Stimulated activated CD8-positive, alpha-beta memory T cell treated with anti-CD3 and anti-CD28 coated beads, Interleukin-12 subunit alpha, Interleukin-12 subunit beta, amount 100 ng/mL, for 1 hour (primary cell): ENCODE measurements at regions not wholly inside any gene's neighbourhood (a gene's known extent, or its start where the extent isn't known, plus 50 kb on each side); places are given as distances from the start of the nearest gene placed in this dataset.

Source experiments
- DNase-seq: peaks from one replicate; pipeline ENCODE4 v3.0.0-alpha.2; 2020; ENCODE audit warnings: low read depth

DNA sequence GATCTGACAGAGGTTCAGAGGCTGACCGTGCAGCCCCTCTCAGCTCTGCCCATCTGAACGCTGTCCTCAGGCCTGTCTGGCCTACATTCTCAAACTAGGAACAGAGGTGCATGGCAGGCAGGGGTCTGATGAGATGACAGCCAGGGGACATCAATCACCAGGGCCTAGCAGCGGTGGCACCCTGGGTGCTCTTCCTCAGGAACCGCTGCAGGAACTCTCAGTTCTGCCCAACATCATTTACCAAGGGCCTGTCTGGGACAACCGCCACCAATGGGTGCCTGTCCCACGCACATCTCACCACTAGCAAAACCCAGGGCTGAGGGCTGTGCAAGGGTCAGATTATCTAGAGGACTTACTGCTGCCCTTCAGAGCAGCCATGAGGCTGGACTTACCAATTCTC is 245.7 kb downstream of the TOMM20 start:
- DNase-seq: no peak

DNA sequence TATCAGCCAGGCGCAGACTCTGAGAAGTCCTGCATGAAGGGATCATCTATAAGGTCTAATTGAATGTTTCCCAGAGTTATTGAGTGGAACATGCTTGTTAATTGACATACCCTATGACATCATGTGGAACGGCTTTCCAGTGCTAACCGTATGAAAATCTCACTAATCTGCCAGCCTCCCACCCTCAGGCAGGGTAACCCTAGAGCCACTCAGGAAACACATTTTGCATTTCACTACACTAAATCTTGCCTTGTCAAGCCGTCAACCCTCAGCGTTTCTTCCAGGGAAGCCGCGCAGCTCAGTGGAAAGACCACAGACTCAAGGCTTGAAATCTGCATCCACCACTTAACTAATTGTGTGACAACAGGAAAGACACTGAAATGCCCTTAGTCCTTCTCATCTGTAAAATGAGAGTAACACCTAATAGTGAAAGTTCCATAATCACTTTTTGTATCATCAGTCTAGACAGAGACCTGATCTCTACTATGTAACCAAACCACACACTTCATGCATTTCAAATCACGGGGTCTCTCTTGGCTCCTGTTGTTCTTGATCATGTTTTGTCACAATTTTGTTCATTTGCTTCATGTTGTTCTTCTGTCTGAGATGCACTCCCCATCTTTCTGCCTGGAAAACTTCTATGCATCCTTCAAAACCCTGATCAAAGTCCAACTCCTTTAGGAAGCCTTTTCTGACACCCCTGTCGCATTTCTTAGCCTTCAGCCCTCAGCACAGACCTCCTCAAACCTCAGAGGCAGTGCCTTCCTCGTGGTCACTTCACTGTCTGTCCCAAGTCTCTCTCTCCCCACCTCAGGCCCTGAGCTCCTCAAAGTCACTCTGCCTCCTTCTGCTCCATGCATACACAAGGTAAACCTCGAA is 246.5 kb downstream of the TOMM20 start:
- no peak for DNase-seq

DNA sequence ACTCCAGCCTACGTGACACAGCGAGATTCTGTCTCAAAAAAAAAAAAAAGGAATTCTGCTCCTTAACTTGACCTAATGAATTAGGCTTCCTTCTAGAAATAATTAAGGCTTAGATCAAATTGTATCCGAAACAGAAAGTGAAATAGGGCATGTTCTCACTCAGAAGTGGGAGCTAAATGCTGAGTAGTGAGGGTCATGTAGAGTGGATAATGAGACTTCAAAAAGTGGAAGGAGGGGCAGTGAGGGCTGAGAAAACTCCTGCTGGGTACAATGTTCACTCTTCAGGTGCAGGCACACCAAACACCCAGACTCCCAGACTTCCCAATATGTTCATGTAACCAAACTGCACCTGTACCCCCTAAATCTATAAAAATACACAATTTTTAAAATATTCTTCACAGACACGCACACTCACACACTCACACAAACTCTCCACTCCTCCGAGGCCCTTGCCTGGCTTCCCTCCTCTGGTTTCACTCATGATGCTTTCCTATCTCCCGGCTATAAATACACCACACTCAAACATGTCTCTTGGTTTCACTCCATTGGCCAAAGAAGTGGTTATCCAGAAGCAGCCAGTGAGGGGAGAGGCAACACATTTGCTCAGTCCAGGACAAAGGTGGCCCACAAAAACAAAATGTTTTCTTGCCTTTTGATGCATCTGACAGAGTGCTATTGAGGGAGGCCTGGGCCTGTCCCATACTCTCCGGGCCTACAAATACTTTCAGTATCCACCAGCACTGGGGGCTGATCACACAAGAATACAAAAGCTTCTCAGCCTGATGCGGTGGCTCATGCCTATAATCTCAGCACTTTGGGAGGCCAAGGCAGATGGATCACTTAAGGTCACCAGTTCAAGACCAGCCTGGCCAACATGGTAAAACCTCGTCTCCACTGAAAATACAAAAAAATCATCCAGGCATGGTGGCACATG is 249.2 kb downstream of the TOMM20 start:
- no peak for DNase-seq

DNA sequence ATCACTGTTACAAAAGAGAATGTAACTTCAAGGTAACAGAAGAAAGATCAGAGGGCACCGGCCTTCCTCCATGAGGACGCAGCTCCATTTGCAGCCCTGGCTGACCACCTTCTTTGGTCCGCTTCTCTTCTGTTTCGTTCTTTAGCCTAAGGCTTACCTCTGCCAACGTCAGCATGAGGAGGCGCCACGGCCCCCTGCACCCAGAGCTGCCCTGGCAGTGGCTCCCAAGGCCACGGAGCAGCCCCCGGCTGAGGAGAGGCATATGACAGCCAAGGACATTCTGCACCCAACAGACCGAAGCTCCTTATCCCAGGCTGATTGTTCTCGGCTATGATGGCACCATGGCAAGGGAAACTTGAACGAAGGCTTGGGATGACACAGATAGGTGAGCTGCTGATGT is 250.3 kb downstream of the TOMM20 start:
- no peak for DNase-seq

DNA sequence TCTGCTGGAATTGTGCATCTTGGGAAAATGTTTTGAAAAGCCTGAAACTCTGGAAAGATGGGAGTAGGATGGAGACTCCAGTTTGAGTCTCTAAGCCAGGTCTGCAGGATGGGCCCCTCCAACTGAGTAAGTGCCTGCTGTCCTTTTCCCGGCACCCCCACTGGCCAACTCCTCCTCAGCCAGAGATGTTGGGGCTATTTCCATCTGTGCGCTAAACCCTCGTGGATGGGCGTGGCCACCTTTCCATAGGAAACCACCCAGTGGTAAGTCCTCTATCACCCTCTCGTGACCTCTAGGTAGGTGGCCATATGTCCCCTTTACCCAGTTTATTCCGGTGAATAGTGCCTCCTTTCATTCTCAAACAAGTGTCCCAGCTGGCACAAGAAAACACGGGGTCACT is 250.9 kb downstream of the TOMM20 start:
- DNase-seq: no peak

DNA sequence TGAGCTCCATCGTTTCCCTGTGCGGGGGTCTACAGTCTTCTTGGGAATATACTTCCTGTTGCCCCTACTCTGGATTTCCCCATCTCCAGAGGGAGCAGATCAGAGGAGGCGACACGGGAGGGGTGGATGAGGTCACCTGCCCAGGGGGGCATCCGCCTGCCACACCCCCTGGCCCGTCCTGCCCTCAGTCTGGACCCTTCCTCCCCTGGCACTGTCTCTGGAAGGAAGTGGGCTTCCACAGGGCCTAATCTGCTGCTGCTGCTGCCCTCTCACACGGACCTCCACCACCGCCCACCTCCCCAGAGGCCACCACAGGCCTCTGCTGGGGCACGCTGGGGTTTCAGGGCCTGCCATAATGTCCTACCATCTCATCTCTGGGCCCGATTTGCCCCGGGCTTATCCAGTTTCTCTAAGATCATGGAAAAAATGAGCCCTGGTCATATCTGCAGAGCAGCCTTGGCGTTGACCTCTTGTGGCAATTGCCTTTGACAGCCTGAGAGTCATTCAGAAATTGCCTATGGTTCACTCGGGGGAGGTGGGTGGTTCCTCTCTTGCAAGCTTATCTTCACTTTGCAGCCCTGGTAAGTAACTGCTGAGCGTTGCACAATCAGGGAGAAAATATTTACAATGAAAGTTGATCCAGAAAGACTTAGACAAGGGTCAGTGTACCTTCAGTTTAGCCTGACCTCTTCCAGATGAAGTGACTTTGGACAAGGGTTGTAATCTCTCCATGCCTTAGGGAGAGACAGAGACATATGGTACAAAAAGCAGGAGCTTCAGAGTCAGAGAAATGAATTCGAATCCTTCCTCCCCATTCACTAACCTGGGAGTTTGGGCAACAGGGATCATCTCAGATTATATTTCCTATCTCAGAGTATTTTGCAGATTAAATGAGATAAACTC is 252.4 kb downstream of the TOMM20 start:
- DNase-seq: no peak

DNA sequence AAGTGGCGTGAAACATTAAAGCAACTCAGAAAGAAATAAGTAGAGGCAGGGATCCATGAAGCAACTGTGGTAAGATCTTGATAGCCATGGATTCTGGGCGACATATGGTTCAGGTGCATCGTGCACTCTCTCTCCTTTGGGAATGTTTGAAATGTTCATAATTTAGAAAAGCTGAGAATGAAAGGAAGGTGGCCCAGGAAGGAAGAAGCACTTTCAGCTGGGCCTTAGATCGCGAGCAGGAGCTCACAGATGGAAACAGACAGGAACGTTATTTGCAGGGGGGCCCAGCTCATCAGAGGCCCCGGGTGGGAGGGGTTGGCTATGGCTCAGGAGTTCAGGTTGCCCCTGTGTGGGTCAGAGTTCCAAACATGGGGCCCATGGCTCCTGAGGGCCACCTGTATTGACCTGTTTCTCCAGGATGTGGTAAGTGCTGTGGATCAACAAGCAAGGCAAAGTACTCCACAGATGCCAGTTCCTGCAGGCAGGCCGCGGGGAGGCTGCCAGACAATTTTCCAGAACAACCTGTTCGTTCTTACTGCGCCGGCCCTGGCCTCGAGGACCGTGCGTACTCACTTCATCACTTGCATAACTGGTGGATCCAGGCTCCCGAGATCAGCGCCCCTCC is 253.2 kb downstream of the TOMM20 start:
- DNase-seq: no peak

DNA sequence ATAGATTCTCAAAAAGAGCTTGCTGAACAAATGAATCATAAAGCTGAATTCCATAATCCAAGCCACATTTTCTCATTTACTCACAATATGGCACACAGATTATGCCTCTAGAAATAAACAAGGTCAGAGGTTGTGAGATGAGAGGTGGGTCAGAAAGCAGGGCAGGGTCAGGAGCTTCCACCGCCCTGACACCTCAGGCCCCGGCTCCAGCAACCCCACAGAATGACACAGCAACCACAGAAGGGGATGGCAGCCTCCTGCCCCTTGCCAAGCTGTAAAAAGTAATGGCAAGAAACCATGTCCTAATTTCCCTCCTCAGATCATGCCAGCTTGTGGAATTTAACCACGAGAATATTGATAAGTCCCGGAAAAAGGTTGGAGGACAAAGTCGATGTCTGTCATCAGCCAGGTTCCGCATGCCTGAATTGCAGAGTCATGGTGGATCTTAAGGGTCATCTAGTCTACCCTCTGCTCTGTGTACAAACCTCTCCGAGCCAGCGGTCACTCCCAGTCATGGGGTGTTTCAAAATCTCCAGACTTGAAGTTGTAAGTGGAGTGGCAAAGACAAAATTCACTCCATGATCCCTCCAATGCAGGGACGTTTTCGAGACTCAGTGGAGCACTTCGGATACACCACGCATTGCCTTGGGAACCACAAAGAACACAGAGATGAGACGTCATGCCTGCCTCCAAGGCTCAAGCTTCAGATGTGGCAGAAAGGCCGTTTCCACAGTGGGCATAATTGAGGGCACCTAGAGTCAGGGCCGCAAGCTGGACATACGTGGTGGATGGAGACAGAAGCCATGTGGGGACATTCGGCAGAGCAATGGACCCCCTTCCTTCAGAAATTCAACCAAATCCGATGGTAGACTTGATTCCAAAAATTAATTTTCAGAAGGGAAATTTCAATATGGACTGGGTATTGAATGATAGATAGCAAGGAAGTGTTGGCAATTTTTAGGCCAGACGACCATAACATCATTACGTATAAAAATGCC is 254.0 kb downstream of the TOMM20 start:
- DNase-seq: no peak

DNA sequence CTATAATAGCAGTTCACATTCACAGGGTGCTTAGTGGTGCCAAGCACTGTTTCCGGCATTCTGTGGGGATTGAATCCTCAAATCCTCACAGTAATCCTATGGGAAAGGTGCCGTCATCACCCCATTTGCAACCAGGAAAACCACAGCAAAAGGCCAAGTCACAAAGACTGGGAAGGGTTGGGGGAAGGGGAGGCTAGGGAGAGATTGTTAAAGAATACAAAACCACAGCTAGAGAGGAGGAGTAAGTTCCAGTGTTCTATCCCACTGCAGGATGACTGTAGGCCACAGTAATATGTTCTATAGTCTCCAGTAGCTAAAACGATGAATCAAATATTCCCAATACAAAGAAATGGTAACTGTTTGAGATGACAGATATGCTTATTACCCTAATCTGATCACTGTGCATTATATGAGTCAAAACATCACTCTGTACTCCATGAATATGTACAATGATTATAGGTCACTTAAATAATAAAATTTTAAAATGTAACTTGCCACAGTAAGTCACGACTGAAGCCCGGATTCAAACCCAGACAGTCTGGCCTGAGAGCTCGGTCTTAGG is 256.8 kb downstream of the TOMM20 start:
- DNase-seq: no peak

DNA sequence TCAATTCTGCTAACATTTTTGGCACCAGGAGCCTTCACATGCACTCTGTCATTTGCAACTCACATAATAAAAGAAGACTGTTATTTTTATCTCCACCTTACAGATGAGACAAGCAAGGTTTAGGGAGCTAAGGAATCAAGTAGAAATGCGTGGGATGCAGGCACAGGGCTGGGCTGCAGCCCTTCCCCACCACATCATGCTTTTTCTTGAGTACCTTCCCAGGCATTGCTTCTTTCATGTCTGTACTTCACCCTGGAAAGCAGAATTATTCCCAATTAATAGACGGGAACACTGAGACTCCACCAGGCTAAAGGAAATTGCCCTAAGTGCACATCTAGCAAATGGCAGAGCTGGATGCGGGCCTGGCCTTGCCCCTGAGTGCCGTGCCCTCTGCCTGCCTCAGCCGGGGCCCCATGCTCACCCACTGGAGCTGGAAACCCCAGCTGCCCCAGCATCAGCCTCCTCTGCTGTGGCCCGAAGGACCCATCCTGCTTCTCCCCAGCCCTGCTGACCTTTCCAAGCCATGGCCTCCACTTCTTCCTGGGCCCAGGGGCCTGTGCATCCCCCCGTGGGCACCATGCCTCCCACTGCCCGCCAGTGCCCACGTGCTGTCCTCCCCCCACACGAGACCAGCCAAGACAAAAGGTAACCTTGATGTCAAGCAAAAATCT is 257.5 kb downstream of the TOMM20 start:
- no peak for DNase-seq

DNA sequence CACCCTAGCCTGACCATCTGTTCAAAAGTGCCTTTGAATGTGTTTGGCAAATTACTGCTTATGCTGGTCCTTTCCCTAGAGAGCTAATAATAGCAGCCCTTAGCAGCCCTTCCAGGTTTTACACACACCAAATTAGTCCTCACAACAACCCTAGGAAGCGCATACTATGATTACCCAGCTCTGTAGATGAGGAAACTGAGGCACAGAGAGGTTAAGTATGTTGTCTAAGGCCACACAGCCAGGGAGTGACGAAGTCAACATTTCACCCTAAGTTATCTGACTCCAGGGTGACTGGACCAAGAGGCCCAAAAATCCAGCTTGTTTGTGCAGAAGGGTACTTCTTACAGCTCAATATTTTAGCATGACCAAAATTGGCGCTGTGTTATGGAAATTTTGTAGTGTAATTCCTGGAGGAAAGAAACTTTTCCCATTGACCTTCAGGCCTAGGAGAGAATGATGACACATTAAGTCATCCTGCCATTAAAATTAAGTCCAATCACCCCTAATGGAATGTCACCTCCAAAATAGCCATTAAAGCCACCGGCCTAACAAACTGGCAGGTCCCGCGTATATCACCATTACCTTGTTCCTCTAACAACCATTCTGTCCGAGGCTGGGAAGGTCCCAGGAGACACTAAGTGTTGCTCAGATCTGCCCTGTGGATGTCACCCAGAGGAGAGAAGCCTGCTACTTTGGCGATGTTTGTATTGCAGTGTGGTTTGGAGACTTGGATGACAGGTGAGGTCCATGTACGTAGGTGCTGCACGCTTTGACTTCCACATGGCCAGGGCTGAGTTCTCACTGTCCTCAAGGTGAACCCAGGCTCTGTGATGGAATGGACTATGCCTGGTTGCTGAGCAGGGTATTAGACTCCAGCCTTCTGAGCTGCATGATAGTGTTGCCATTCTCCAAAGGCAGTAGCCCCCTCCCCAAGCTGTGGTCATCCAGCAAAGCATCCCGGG is 258.3 kb downstream of the TOMM20 start:
- no peak for DNase-seq

DNA sequence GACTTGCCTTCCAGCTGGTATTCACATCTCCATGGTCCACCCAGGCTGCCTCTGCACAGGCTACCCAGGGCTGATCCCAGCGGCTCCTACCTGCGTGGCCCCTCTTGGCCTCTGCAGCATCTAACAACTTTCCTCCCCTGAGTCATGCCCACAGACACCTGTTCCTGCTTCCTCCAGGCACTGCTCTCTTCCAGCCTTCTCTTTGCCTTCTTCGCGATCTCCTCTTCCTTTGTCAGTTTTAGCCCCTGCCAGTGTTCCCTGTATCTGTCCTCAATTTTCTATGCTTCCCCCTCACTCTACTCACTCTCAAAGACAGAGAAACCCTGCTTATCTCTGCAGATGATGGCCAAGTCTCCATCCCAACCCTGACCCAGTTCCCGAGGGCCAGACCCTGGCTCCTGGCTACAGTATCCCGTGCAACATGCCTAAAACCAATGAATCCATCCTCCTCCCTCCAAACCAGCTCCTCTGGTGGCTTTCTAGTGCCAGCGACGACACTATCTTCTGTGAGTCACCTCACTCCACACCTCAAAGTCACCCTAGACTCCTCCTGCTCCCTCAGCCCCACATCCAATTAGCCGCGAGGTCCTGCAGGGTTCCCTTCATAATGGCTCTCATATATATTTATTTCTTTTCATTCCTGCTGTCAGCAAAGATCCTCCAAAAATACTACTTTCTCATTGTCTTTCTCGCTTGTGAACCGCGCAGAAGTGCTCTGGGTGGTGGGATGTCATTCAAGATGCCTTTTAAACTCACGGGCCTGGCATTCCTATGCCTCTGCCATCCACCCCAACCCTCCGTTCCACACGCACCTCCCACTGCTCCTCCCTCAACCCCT is 259.2 kb downstream of the TOMM20 start:
- DNase-seq: no peak

DNA sequence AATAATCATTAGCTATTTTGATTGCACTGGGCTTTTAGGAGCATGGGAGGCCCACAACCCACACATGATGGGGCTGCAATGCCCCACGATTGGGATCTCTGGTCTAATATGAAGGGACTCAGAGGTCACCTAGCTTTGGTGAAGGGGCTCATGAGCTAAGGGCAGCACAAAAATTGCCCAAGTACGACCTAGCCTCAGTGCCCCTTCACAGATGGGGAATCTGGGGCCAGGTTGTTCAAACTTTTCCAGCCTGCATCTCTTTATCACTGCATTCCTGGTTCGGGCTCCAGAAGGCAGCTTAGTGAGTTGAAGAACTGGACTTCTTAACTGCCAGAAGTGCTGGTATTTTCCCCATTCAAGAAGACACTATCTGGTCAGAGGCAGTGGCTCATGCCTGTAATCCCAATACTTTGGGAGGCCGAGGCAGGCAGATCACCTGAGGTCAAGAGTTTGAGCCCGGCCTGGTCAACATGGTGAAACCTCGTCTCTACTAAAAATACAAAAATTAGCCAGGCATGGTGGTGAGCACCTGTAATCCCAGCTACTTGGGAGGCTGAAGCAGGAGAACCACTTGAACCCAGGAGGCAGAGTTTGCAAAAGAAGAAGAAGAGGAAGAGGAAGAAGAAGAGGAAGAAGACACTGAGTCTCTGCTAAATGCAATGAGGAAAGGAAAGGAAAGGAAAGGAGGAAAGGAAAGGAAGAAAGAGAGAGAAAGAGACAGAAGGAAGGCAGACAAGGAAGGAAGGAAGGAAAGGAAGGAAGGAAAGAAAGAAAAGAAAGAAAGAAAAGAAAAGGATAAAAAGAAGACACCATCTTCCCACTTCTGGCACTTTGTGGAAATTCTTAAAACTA is 258.5 kb upstream of the IRF2BP2 start:
- no peak for DNase-seq

DNA sequence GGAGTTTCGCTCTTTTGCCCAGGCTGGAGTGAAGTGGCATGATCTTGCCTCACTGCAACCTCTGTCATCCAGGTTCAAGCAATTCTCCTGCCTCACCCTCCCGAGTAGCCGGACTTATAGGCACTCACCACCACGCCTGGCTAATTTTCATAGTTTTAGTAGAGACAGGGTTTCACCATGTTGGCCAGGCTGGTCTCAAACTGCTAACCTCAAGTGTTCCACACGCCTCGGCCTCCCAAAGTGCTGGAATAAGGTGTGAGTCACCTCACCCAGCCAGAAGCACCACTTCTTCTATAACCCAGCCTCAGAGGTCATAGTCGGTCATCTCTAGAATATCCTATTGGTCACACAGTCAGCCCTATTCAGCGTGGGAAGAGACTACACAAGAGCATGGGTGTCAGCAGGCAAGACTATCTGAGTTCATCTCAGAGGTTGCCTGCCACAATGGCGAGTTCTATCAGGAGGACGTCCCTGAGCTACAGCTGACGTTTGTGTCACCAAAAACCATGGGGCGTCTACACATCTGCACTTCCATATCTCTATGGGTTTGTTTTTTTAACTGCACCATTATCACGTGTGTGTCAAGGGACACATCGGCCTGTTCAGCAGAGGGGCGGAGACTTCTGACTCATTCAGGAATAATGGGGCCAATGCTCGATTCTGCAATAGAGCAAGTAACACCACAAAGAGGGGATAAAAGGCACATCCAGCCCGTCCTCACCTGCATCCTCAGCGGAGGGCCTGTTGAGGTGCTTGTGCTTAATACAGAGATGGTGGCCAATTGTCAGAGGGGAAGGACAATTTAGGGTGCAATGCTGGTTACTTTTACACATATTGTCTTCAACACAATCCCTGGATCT is 256.3 kb upstream of the IRF2BP2 start:
- DNase-seq: no peak
